Nephron (organoid): ENCODE measurements at regions not wholly inside any gene's neighbourhood (a gene's known extent, or its start where the extent isn't known, plus 50 kb on each side); places are given as distances from the start of the nearest gene placed in this dataset.
"Not testable (repeated sequence)": the region's sequence is repeated elsewhere in the genome, so short reads cannot be mapped to it uniquely, and the experiment has no call there.

Source experiments
- H3K27ac Mint-ChIP-seq, 3 experiments: 2 replicates each; pipeline ENCODE4 v1.8.0; 2020; ENCODE audit warnings: mixed read lengths in 3 of 3, mild to moderate bottlenecking in 2 of 3, moderate library complexity in 1 of 3
- H3K27me3 Mint-ChIP-seq: 2 replicates; pipeline ENCODE4 v1.8.0; 2021; ENCODE audit warnings: low read depth, mild to moderate bottlenecking, moderate library complexity, mixed read lengths
- H3K36me3 Mint-ChIP-seq: 2 replicates; pipeline ENCODE4 v1.8.0; 2020; ENCODE audit warnings: low read depth, mixed read lengths
- H3K4me1 Mint-ChIP-seq: 2 replicates; pipeline ENCODE4 v1.8.0; 2020; ENCODE audit warnings: mixed read lengths
- H3K4me3 Mint-ChIP-seq, 3 experiments: 2 replicates each; pipeline ENCODE4 v1.8.0; 2020; ENCODE audit warnings: mild to moderate bottlenecking in 3 of 3, mixed read lengths in 3 of 3, moderate library complexity in 2 of 3
- H3K9me3 Mint-ChIP-seq: 2 replicates; pipeline ENCODE4 v1.8.0; 2020; ENCODE audit warnings: mixed read lengths
- TF ChIP-seq, protein P1 (sequence below), 3 experiments: fragments of 200-600 bp; sonication (generic); IDR thresholded peaks; one replicate each; pipeline ENCODE4 v1.5.0; 2021; ENCODE audit warnings: antibody characterized with exemption in 3 of 3; ENCODE audit not compliant: unreplicated experiment in 3 of 3

DNA sequence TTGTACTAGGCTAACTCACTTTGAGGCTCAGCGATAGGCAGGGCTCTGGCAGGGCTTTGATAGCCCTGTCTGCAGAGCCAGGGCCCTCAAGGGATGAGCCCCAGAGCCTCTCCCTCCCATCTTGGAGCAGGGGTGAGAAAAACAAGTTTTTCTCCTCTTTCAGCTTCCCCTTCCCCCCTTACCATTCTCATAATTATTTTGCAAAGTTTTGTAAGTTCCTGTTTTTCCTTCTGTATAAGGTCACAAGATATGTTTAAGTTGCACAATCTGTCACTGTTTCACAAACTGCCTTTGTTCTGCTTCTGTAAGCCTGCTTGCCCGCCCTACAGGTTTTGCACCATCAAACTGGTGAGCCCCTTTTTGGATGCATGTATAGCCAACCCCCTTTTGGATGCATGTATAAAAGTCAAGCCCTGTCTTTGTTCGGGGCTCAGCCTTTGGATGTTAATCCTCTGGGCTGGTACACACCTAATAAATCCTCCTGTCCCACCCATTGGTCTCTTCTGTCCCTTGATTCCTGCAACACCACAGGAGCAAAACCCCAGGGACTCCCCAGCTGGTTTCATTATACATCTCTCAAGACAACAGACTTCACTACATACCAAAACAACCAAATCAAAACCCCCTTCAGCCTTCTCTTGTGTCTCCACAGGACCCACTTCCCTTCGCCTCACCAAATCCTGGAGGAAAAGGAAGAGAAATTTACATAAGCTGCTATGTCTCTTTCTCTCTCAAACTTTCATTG is 52.5 kb upstream of the RESF1 start:
- Mint-ChIP-seq H3K27me3 (no peaks in the 10 kb centered on the region), H3K27ac (no peak overlapping the region), H3K4me3 (no peak overlapping the region), H3K4me1 (no peaks in the 10 kb centered on the region), H3K36me3 (peaks cover 6% of the 10 kb centered on the region), H3K9me3 (peaks cover 33% of the 10 kb centered on the region)
- TF ChIP-seq, protein P1, sequence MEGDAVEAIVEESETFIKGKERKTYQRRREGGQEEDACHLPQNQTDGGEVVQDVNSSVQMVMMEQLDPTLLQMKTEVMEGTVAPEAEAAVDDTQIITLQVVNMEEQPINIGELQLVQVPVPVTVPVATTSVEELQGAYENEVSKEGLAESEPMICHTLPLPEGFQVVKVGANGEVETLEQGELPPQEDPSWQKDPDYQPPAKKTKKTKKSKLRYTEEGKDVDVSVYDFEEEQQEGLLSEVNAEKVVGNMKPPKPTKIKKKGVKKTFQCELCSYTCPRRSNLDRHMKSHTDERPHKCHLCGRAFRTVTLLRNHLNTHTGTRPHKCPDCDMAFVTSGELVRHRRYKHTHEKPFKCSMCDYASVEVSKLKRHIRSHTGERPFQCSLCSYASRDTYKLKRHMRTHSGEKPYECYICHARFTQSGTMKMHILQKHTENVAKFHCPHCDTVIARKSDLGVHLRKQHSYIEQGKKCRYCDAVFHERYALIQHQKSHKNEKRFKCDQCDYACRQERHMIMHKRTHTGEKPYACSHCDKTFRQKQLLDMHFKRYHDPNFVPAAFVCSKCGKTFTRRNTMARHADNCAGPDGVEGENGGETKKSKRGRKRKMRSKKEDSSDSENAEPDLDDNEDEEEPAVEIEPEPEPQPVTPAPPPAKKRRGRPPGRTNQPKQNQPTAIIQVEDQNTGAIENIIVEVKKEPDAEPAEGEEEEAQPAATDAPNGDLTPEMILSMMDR (IDR thresholded peaks at IDR 0.05; ENCODE audit: unreplicated experiment in 3 of 3) = no peak

- H3K36me3 Mint-ChIP-seq = peaks cover 6% of the 10 kb centered on the region
- H3K27me3 Mint-ChIP-seq = no peaks in the 10 kb centered on the region
- no peak overlapping the region for H3K4me3 Mint-ChIP-seq
- TF ChIP-seq, protein P1 (IDR thresholded peaks at IDR 0.05; ENCODE audit: unreplicated experiment in 3 of 3) = no peak
- H3K27ac Mint-ChIP-seq = no peak overlapping the region
- peaks cover 24% of the 10 kb centered on the region for H3K9me3 Mint-ChIP-seq
- H3K4me1 Mint-ChIP-seq = no peaks in the 10 kb centered on the region
Observed at GRCh38 chr12:31903025-31903424, 56.2 kb upstream of the RESF1 start.

DNA sequence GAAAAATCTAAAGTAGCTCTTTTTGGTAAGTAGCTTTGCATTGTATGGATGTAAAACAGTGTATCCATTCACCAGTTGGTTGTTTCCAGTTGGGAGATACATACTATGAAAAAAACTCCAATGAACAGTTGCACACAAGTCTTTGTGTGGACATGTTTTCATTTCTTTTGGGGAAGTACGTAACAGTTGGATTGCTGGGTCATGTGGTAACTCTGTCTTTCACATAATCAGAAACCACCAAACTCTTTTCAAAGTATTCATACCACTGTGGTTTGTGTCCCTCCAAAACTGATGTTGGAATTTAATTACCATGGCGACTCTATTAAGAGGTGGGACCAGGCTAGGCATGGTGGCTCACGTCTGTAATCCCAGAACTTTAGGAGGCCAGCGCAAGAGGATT is 58.9 kb upstream of the RESF1 start:
- H3K4me3 Mint-ChIP-seq = no peak overlapping the region
- TF ChIP-seq, protein P1 (IDR thresholded peaks at IDR 0.05; ENCODE audit: unreplicated experiment in 3 of 3) = no peak
- peaks cover 11% of the 10 kb centered on the region for H3K4me1 Mint-ChIP-seq
- peaks cover 11% of the 10 kb centered on the region for H3K9me3 Mint-ChIP-seq
- H3K27me3 Mint-ChIP-seq = no peaks in the 10 kb centered on the region
- H3K36me3 Mint-ChIP-seq = peaks cover 3% of the 10 kb centered on the region
- no peak overlapping the region for H3K27ac Mint-ChIP-seq

DNA sequence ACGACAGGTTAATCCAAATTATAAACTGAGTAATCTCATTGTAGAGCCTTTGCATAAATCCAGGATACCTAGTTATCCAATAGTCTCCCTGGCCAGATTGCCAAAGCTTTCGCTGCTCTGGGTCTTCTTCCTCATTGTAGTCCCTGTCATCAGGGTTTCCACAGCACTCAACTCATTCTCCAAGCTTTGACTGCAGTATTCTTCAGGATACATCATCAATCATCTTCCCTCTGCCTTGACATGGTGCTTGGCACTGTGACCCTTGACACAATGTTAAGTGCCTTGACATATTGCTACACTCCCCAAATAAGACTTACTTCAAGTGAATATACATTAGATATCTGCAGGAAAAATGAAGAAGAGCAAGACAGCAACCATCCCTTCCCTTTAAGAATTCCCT is 60.1 kb upstream of the RESF1 start:
- no peak overlapping the region for H3K27ac Mint-ChIP-seq
- H3K27me3 Mint-ChIP-seq = no peaks in the 10 kb centered on the region

GRCh38 chr12:31897781-31898503 is 61.3 kb upstream of the RESF1 start:
- no peaks in the 10 kb centered on the region for H3K27me3 Mint-ChIP-seq
- peaks cover 8% of the 10 kb centered on the region for H3K9me3 Mint-ChIP-seq
- H3K36me3 Mint-ChIP-seq = peaks cover 3% of the 10 kb centered on the region
- TF ChIP-seq, protein P1 (IDR thresholded peaks at IDR 0.05; ENCODE audit: unreplicated experiment in 3 of 3) = no peak
- H3K4me1 Mint-ChIP-seq = peaks cover 11% of the 10 kb centered on the region
- no peak overlapping the region for H3K27ac Mint-ChIP-seq
- no peak overlapping the region for H3K4me3 Mint-ChIP-seq

More for the DNA sequence above, 60.1 kb upstream of the RESF1 start:
- Mint-ChIP-seq H3K4me1 (peaks cover 11% of the 10 kb centered on the region), H3K9me3 (peaks cover 11% of the 10 kb centered on the region), H3K36me3 (peaks cover 3% of the 10 kb centered on the region), H3K4me3 (no peak overlapping the region)
- TF ChIP-seq, protein P1 (IDR thresholded peaks at IDR 0.05; ENCODE audit: unreplicated experiment in 3 of 3) = no peak

GRCh38 chr12:31897092-31897491 is 62.1 kb upstream of the RESF1 start:
- Mint-ChIP-seq H3K27ac (peak overlapping the region in 1 of 3 experiments; percentile 12), H3K4me1 (peaks cover 11% of the 10 kb centered on the region)
- not testable (repeated sequence) for H3K36me3 Mint-ChIP-seq, H3K9me3 Mint-ChIP-seq, H3K27me3 Mint-ChIP-seq, H3K4me3 Mint-ChIP-seq
